Neural cell (in vitro differentiated cells): ENCODE measurements at regions not wholly inside any gene's neighbourhood (a gene's known extent, or its start where the extent isn't known, plus 50 kb on each side); places are given as distances from the start of the nearest gene placed in this dataset.

ENCODE experiments used
- EP300 ChIP-seq: fragments of 450-650 bp; conservative IDR thresholded peaks from 2 replicates; pipeline ENCODE4 v1.6.1; 2014; ENCODE audit warnings: antibody characterized with exemption, mild to moderate bottlenecking, moderate library complexity; ENCODE audit not compliant: poor library complexity, severe bottlenecking
- EZH2 ChIP-seq: fragments of 200-600, 300-800 bp; shearing (Covaris generic), sonication (generic); IDR thresholded peaks from 2 replicates; pipeline ENCODE4 v1.6.1; 2014; ENCODE audit warnings: antibody characterized with exemption, low read length, borderline replicate concordance, mild to moderate bottlenecking; ENCODE audit not compliant: insufficient read depth, poor library complexity, severe bottlenecking
- MXI1 ChIP-seq: fragments of 450-650 bp; conservative IDR thresholded peaks from 2 replicates; pipeline ENCODE4 v1.6.1; 2014; ENCODE audit warnings: antibody characterized with exemption, mild to moderate bottlenecking; ENCODE audit not compliant: poor library complexity, severe bottlenecking
- POLR2AphosphoS5 ChIP-seq: IDR thresholded peaks from 2 replicates; pipeline ENCODE4 v1.6.1; 2012
- RAD21 ChIP-seq: fragments of 450-650 bp; conservative IDR thresholded peaks from 2 replicates; pipeline ENCODE4 v1.6.1; 2014; ENCODE audit warnings: antibody characterized with exemption, mild to moderate bottlenecking, moderate library complexity
- TAF1 ChIP-seq: IDR thresholded peaks from 2 replicates; pipeline ENCODE4 v1.6.1; 2012; ENCODE audit warnings: low read depth
- TF ChIP-seq, protein P1 (sequence below): fragments of 450-650 bp; IDR thresholded peaks from 2 replicates; pipeline ENCODE4 v1.5.1; 2014; ENCODE audit warnings: antibody characterized with exemption, mild to moderate bottlenecking, moderate library complexity; ENCODE audit not compliant: poor library complexity, severe bottlenecking
- TF ChIP-seq, protein P2 (sequence below): IDR thresholded peaks from 2 replicates; pipeline ENCODE4 v1.6.1; 2012; ENCODE audit warnings: borderline replicate concordance

DNA sequence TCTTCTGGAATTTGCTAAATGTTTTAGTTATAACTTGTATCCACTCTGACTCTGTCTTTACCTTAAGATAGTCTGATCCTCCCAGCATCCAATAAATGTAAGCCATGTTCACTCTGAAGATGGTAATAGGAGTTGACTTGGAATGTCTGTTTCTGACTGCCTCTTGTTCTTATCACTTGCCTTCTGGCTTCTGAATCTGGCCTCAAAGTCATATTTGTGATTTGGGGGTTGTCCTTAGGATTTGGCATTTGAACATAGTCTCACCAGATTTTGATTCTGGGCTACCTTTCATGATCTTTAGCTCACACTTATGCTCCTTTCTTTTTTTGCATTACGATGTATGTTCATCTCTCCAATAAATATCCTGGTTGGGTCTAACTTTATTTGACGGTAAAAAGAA lies 247.0 kb downstream of the SH2D4B start:
- TF ChIP-seq, protein P1, sequence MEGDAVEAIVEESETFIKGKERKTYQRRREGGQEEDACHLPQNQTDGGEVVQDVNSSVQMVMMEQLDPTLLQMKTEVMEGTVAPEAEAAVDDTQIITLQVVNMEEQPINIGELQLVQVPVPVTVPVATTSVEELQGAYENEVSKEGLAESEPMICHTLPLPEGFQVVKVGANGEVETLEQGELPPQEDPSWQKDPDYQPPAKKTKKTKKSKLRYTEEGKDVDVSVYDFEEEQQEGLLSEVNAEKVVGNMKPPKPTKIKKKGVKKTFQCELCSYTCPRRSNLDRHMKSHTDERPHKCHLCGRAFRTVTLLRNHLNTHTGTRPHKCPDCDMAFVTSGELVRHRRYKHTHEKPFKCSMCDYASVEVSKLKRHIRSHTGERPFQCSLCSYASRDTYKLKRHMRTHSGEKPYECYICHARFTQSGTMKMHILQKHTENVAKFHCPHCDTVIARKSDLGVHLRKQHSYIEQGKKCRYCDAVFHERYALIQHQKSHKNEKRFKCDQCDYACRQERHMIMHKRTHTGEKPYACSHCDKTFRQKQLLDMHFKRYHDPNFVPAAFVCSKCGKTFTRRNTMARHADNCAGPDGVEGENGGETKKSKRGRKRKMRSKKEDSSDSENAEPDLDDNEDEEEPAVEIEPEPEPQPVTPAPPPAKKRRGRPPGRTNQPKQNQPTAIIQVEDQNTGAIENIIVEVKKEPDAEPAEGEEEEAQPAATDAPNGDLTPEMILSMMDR, result no peak
- no peak for TF ChIP-seq EZH2
- no peak for TF ChIP-seq POLR2AphosphoS5
- no peak for TF ChIP-seq MXI1
- no peak for TF ChIP-seq RAD21
- TF ChIP-seq, protein P2, sequence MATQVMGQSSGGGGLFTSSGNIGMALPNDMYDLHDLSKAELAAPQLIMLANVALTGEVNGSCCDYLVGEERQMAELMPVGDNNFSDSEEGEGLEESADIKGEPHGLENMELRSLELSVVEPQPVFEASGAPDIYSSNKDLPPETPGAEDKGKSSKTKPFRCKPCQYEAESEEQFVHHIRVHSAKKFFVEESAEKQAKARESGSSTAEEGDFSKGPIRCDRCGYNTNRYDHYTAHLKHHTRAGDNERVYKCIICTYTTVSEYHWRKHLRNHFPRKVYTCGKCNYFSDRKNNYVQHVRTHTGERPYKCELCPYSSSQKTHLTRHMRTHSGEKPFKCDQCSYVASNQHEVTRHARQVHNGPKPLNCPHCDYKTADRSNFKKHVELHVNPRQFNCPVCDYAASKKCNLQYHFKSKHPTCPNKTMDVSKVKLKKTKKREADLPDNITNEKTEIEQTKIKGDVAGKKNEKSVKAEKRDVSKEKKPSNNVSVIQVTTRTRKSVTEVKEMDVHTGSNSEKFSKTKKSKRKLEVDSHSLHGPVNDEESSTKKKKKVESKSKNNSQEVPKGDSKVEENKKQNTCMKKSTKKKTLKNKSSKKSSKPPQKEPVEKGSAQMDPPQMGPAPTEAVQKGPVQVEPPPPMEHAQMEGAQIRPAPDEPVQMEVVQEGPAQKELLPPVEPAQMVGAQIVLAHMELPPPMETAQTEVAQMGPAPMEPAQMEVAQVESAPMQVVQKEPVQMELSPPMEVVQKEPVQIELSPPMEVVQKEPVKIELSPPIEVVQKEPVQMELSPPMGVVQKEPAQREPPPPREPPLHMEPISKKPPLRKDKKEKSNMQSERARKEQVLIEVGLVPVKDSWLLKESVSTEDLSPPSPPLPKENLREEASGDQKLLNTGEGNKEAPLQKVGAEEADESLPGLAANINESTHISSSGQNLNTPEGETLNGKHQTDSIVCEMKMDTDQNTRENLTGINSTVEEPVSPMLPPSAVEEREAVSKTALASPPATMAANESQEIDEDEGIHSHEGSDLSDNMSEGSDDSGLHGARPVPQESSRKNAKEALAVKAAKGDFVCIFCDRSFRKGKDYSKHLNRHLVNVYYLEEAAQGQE, result no peak
- TF ChIP-seq EP300, result no peak
- TF ChIP-seq TAF1, result no peak
